Esophagus squamous epithelium (tissue), 4 donors: ENCODE measurements at regions not wholly inside any gene's neighbourhood (a gene's known extent, or its start where the extent isn't known, plus 50 kb on each side); places are given as distances from the start of the nearest gene placed in this dataset.

Source experiments
- POLR2A ChIP-seq, 4 donors: fragments of 450-650 bp; IDR thresholded peaks; one replicate each; pipeline ENCODE4 v1.6.1; 2017; ENCODE audit warnings: antibody characterized with exemption in 4 of 4, mild to moderate bottlenecking in 4 of 4, moderate library complexity in 3 of 4
- TF ChIP-seq, protein P1 (sequence below), 6 experiments: fragments of 450-650 bp in 4 of 6; fragments of 200-600 bp in 2 of 6; sonication (generic) in 2 of 6; IDR thresholded peaks; one replicate each; pipeline ENCODE4 v1.5.1; 2016 to 2019; ENCODE audit warnings: antibody characterized with exemption in 6 of 6, mild to moderate bottlenecking in 4 of 6, moderate library complexity in 4 of 6

GRCh38 chr12:107903341-107904061 is 129.0 kb downstream of the ASCL4 start:
- TF ChIP-seq, protein P1, sequence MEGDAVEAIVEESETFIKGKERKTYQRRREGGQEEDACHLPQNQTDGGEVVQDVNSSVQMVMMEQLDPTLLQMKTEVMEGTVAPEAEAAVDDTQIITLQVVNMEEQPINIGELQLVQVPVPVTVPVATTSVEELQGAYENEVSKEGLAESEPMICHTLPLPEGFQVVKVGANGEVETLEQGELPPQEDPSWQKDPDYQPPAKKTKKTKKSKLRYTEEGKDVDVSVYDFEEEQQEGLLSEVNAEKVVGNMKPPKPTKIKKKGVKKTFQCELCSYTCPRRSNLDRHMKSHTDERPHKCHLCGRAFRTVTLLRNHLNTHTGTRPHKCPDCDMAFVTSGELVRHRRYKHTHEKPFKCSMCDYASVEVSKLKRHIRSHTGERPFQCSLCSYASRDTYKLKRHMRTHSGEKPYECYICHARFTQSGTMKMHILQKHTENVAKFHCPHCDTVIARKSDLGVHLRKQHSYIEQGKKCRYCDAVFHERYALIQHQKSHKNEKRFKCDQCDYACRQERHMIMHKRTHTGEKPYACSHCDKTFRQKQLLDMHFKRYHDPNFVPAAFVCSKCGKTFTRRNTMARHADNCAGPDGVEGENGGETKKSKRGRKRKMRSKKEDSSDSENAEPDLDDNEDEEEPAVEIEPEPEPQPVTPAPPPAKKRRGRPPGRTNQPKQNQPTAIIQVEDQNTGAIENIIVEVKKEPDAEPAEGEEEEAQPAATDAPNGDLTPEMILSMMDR (IDR thresholded peaks at IDR 0.05) = no peak
- peak in 1 of 4 donors; percentile 29 for TF ChIP-seq POLR2A (IDR thresholded peaks at IDR 0.05)
